ENCODE measurements at regions not wholly inside any gene's neighbourhood (a gene's known extent, or its start where the extent isn't known, plus 50 kb on each side); places are given as distances from the start of the nearest gene placed in this dataset.
"Not testable (repeated sequence)": the region's sequence is repeated elsewhere in the genome, so short reads cannot be mapped to it uniquely, and the experiment has no call there.

DNA sequence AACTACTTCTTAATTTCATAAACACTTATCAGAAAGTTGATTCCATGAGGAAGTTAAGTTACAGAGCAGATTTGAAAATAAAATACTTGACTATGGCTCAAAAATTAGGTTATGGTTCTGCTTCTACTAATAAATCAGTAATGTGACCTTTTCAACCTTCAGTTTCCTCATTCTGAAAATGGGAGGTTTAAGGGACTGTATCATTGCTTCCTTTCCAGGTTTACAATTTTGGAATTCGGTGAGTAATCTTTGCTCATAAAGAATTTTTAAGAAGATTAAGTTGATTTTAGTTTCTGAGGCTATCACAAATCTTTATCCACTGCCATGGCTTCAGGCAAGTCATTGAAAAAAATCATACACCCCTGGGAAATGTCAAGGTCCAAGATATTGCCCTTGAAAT lies 1061.2 kb downstream of the DIPK2A start:
- Histone ChIP-seq H3K4me3 (ENCODE audit: control insufficient read depth in 2 of 3, extremely low read depth in 1 of 3, insufficient read depth in 2 of 3, low read depth in 1 of 3, low read length in 3 of 3) (no peak overlapping the region), H3K27me3 (ENCODE audit: control insufficient read depth, extremely low read depth, insufficient read depth, low read length) (no peaks in the 10 kb centered on the region), H3K9ac (ENCODE audit: control insufficient read depth, extremely low read depth, insufficient read depth, low read length) (no peak overlapping the region), H4K20me1 (ENCODE audit: control insufficient read depth, extremely low read depth, insufficient read depth, low read length) (no peaks in the 10 kb centered on the region), H3K4me1 (ENCODE audit: control insufficient read depth, extremely low read depth, insufficient read depth, low read length) (no peaks in the 10 kb centered on the region), H3K9me1 (ENCODE audit: control insufficient read depth, extremely low read depth, insufficient read depth, low read length) (no peaks in the 10 kb centered on the region), H3K9me3 (ENCODE audit: control insufficient read depth, low read depth, low read length) (no peaks in the 10 kb centered on the region), H3K79me2 (ENCODE audit: control insufficient read depth, insufficient read depth, low read length) (no peaks in the 10 kb centered on the region), H3K36me3 (ENCODE audit: control insufficient read depth in 2 of 2, extremely low read depth in 1 of 2, insufficient read depth in 2 of 2, low read length in 2 of 2) (no peaks in the 10 kb centered on the region), H2AFZ (ENCODE audit: control insufficient read depth, low read length) (no peak overlapping the region), H3K27ac (ENCODE audit: control insufficient read depth, insufficient read depth, low read length) (no peak overlapping the region), H3K4me2 (ENCODE audit: control insufficient read depth, extremely low read depth, insufficient read depth, low read depth, low read length) (no peak overlapping the region)
- FAIRE-seq (no peak), DNase-seq (ENCODE audit: low read depth, low spot score) (no peak)
- dilution Hi-C loops (cut with MboI; ENCODE audit: extremely low pct_ligation_motif_present, low sequenced_read_pairs): no loop called here
- TF ChIP-seq, protein P1, sequence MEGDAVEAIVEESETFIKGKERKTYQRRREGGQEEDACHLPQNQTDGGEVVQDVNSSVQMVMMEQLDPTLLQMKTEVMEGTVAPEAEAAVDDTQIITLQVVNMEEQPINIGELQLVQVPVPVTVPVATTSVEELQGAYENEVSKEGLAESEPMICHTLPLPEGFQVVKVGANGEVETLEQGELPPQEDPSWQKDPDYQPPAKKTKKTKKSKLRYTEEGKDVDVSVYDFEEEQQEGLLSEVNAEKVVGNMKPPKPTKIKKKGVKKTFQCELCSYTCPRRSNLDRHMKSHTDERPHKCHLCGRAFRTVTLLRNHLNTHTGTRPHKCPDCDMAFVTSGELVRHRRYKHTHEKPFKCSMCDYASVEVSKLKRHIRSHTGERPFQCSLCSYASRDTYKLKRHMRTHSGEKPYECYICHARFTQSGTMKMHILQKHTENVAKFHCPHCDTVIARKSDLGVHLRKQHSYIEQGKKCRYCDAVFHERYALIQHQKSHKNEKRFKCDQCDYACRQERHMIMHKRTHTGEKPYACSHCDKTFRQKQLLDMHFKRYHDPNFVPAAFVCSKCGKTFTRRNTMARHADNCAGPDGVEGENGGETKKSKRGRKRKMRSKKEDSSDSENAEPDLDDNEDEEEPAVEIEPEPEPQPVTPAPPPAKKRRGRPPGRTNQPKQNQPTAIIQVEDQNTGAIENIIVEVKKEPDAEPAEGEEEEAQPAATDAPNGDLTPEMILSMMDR (optimal IDR thresholded peaks at IDR 0.05 in 1 of 3, IDR thresholded peaks at IDR 0.05 in 1 of 3, conservative IDR thresholded peaks at IDR 0.05 in 1 of 3; ENCODE audit: extremely low read depth in 1 of 3, insufficient read depth in 2 of 3, low read length in 3 of 3): no peak
- TF ChIP-seq EZH2 (IDR thresholded peaks at IDR 0.05; ENCODE audit: low read length): no peak

DNA sequence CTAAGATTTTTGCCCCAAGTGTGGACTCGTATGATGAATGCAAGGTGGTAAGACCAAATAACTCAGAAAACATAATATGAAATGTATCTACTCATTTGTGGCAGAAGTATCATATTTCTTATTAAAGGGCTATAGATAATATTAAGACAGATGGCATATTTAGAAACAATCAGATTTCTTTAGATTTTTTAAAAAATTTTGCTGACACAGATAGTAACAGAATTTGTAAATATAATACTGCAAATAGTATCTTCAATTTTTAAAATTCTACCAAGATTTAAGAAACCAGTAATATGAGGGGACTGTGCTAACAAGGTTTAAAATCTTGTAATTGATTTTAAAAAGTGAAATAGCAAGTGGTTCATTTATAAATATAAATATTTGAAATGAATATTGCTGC lies 1064.1 kb downstream of the DIPK2A start:
- Histone ChIP-seq H3K4me2 (ENCODE audit: control insufficient read depth, extremely low read depth, insufficient read depth, low read depth, low read length) (no peak overlapping the region), H3K4me1 (ENCODE audit: control insufficient read depth, extremely low read depth, insufficient read depth, low read length) (no peaks in the 10 kb centered on the region), H2AFZ (ENCODE audit: control insufficient read depth, low read length) (no peak overlapping the region), H3K9me3 (ENCODE audit: control insufficient read depth, low read depth, low read length) (no peaks in the 10 kb centered on the region), H3K9ac (ENCODE audit: control insufficient read depth, extremely low read depth, insufficient read depth, low read length) (no peak overlapping the region), H3K27ac (ENCODE audit: control insufficient read depth, insufficient read depth, low read length) (no peak overlapping the region), H3K36me3 (ENCODE audit: control insufficient read depth in 2 of 2, extremely low read depth in 1 of 2, insufficient read depth in 2 of 2, low read length in 2 of 2) (no peaks in the 10 kb centered on the region), H3K4me3 (ENCODE audit: control insufficient read depth in 2 of 3, extremely low read depth in 1 of 3, insufficient read depth in 2 of 3, low read depth in 1 of 3, low read length in 3 of 3) (no peak overlapping the region), H3K9me1 (ENCODE audit: control insufficient read depth, extremely low read depth, insufficient read depth, low read length) (no peaks in the 10 kb centered on the region), H3K79me2 (ENCODE audit: control insufficient read depth, insufficient read depth, low read length) (no peaks in the 10 kb centered on the region), H4K20me1 (ENCODE audit: control insufficient read depth, extremely low read depth, insufficient read depth, low read length) (no peaks in the 10 kb centered on the region), H3K27me3 (ENCODE audit: control insufficient read depth, extremely low read depth, insufficient read depth, low read length) (no peaks in the 10 kb centered on the region)
- dilution Hi-C loops (cut with MboI; ENCODE audit: extremely low pct_ligation_motif_present, low sequenced_read_pairs): no loop called here
- TF ChIP-seq EZH2 (IDR thresholded peaks at IDR 0.05; ENCODE audit: low read length): no peak
- TF ChIP-seq, protein P1 (optimal IDR thresholded peaks at IDR 0.05 in 1 of 3, IDR thresholded peaks at IDR 0.05 in 1 of 3, conservative IDR thresholded peaks at IDR 0.05 in 1 of 3; ENCODE audit: extremely low read depth in 1 of 3, insufficient read depth in 2 of 3, low read length in 3 of 3): no peak
- no peak for FAIRE-seq
- no peak for DNase-seq (ENCODE audit: low read depth, low spot score)

DNA sequence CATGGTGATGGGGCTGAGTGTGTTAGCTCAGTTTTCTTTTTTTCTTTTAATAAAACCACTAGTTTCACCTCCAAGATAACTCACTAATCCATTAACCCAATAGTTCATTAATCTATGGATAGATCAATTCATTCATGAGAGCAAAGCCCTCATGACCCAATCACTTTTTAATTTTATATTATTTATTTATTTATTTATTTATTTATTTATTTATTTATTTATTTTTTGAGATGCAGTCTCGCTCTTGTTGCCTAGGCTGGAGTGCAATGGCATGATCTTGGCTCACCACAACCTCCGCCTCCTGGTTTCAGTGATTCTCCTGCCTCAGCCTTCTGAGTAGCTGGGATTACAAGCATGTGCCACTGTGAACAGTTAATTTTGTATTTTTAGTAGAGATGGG lies 1082.4 kb downstream of the DIPK2A start:
- H3K9me3 ChIP-seq (ENCODE audit: control insufficient read depth, low read depth, low read length); H3K9me1 ChIP-seq (ENCODE audit: control insufficient read depth, extremely low read depth, insufficient read depth, low read length); H3K9ac ChIP-seq (ENCODE audit: control insufficient read depth, extremely low read depth, insufficient read depth, low read length); H3K27ac ChIP-seq (ENCODE audit: control insufficient read depth, insufficient read depth, low read length); H3K4me2 ChIP-seq (ENCODE audit: control insufficient read depth, extremely low read depth, insufficient read depth, low read depth, low read length); H3K79me2 ChIP-seq (ENCODE audit: control insufficient read depth, insufficient read depth, low read length); H3K4me3 ChIP-seq (ENCODE audit: control insufficient read depth in 2 of 3, extremely low read depth in 1 of 3, insufficient read depth in 2 of 3, low read depth in 1 of 3, low read length in 3 of 3); FAIRE-seq; dilution Hi-C loops (cut with MboI; ENCODE audit: extremely low pct_ligation_motif_present, low sequenced_read_pairs); DNase-seq (ENCODE audit: low read depth, low spot score); H2AFZ ChIP-seq (ENCODE audit: control insufficient read depth, low read length); H3K36me3 ChIP-seq (ENCODE audit: control insufficient read depth in 2 of 2, extremely low read depth in 1 of 2, insufficient read depth in 2 of 2, low read length in 2 of 2); H4K20me1 ChIP-seq (ENCODE audit: control insufficient read depth, extremely low read depth, insufficient read depth, low read length); H3K27me3 ChIP-seq (ENCODE audit: control insufficient read depth, extremely low read depth, insufficient read depth, low read length); H3K4me1 ChIP-seq (ENCODE audit: control insufficient read depth, extremely low read depth, insufficient read depth, low read length): not testable (repeated sequence)
